HG03460 (cell line): ENCODE measurements at regions not wholly inside any gene's neighbourhood (a gene's known extent, or its start where the extent isn't known, plus 50 kb on each side); places are given as distances from the start of the nearest gene placed in this dataset.

Experiments
- ATAC-seq: cut with Tn5 transposase; IDR thresholded peaks from one replicate; pipeline ENCODE4 v1.9.1; 2021; ENCODE audit not compliant: unreplicated experiment

DNA sequence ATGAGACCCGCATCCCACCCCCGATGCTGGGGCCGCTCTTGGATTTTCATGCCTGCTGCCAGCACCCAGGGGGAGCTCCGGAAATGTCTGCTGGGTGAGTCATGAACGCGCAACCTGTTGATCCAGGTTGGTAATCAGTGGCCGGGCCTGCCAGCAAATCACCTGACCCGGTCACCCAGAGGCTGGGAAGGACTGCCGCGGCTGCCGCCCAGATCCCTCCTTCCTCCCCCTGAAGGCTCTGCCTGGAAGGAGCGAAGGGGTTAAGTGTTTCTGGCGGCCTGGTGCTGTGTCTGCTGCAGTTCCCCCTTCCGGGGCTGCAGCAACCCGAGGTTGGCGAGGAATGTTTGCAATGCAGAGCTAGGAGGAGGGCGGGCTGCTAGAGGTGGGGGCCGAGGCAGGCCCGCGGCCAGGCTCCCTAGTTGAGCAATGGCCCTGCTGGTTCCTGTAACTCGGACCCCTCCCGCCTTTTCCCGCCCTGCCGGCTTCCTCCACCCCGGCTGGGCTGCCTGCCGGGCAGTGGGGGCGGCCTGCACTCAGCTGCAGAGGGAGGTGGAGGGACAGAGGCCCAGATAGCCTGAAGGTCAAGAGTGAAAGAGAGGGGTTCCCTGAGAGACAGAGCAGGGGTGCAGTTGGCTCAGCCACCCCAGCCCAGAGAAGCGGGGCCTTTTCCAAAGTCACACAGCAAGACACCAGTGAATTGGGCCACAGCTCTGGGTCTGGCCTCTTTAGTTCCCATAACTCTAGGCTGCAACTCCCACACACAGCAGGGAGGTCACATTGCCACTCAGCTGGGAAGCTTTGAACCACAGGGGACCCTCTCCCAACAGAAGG, 156.3 kb upstream of the IER5L start:
- ATAC-seq: no peak

DNA sequence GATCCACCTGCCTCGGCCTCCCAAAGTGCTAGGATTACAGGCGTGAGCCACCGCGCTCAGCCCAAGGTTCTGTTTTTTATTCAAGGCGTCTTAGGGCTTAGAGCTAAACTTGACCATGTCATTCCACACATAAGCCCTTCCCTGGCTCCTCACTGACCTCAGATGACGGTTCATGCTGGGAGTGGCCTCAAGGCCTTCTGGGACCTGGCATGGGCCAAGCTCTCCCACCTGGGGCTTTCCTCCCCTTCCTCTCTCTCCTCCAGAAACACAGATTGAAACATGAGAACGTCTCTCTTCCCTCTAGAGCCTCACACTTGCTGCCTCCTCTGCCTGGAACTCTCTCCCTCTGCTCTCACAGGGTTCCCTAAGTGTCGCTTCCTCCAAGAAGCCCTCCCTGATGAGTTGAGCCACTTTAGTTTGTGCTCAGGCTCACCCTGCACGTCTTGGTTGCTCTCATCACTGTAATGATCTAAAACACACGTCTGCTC, 155.6 kb upstream of the IER5L start:
- no peak for ATAC-seq

DNA sequence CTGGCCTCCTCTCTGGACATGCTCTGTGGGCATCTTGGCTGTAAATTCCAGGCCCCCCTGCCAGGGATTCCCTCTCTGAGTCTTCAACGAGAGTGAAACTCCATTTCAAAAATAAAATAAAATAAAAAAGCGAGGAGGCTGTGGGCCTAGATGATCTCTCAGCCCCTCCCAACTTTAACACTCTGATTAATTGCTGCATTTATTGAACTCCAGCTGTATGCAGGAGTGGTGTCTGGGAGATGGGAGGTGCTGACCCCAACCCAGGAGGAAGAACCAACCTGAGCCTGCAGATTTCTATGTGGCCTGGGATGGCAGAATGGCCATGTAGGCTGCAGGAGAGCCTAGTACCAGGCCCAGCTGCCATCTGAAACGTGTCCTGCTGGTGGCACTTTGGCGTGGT, 154.5 kb upstream of the IER5L start:
- no peak for ATAC-seq

DNA sequence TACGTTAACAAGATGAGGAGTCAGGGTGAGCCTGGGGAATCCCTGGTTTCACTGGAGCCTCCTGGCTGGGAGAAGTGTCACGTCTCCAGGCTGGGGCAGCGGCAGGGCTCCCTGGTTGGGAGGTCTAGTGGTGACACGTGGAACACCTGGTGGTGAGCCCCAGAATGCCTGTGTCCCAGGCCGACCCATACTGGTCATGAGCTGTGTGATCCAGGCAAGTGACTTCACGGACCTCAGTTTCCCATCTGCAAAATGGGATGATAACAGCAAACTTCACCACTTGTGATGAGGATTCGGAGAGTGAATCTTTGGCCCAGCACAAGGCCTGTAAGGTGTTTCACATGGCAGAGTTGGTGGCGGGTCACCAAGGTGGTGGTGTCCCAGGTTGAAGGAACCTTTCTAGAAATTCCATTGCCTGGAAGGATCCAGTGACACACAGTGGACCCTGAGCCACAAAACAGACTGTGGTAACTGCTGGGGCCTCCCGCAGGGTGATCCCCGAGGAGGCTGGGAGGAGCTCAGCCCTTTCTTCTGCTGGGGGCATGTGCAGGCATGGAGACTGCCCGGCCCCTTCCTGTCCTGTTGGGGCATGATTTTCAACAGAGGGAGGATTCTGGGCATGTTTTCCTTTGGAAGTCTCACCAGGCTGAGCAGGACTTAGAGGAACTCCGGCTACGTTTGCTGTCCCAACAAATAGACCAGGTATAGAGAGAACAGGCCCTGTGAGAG, 153.9 kb upstream of the IER5L start:
- ATAC-seq: no peak

DNA sequence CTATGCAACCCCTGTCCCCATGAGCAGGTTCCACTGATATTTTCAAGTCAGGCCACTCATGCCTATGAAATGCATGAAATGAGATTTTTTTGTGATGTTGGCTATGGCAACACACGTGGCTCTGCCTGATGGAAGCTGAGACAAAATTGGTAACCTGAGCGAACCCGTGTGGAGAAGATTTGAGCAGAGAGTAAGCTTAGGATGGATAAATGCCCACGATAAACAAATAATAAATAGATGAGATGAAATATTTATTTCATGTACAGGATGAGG, 153.4 kb upstream of the IER5L start:
- no peak for ATAC-seq

DNA sequence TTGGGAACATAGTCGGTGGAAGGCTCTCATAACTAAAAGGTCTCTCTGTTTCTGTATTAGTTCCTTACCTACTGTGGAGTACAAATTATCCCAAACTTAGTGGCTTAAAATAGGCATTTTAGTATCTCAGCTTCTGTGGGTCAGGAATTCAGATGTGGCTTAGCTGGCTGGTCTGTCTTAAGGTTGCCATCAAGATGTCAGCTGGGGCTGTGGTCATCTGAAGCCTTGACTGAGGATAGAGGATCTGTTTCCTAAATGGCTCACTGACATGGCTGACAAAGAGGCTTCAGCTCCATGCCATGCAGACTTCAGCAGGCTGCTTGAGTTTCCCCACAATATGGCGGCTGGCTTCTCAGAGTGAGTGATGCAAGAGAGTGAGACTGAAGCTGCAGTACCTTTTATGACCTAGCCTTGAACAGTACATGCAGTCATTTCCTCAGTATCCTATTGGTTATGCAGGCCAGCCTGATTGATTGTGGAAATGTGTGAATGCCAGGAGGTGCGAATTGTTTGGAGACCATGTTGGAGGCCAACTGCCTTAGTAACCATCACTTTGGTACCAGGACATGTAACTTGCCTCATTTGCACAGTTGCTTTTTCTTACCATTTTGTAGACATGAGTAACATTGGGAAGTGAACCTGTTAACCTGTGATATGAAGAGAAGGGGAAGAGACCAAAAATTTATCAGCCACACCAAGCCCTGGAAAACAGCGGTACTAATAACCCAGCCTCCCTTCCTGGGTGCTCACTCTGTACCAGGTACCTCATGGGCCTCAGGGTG, 152.8 kb upstream of the IER5L start:
- ATAC-seq: no peak

DNA sequence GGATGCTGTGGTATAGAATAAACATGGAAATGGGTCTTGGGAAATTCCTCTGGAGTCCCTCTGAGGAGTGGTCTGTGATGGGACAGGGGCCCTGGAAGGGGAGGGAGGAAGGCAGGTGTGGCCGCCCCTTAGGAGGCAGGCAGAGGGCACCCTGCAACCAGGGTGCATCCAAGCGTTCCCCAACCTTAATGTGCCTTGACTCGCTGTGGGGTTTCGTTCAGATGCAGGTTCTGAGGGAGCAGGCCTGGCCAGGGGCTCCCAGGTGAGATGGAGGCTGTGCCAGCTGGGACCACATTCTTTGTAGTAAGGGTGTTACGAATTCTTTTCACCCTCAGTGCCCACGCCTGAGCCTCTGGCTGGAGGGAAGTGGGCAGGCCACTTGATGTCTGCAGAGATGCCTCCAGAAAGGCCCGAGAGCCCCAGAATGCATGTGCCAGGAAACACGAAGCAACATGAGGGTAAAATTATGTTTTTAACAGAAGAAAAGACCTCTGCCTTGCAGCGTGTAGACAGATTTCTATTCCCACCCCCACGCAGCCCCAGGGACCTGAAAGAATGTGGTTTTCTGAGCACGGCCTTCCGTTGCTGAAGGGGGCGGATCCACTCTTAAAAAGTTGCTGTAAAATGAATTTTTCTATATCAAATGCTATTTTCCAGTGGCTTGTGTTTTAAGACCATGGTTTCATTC, 150.4 kb upstream of the IER5L start:
- ATAC-seq: no peak

DNA sequence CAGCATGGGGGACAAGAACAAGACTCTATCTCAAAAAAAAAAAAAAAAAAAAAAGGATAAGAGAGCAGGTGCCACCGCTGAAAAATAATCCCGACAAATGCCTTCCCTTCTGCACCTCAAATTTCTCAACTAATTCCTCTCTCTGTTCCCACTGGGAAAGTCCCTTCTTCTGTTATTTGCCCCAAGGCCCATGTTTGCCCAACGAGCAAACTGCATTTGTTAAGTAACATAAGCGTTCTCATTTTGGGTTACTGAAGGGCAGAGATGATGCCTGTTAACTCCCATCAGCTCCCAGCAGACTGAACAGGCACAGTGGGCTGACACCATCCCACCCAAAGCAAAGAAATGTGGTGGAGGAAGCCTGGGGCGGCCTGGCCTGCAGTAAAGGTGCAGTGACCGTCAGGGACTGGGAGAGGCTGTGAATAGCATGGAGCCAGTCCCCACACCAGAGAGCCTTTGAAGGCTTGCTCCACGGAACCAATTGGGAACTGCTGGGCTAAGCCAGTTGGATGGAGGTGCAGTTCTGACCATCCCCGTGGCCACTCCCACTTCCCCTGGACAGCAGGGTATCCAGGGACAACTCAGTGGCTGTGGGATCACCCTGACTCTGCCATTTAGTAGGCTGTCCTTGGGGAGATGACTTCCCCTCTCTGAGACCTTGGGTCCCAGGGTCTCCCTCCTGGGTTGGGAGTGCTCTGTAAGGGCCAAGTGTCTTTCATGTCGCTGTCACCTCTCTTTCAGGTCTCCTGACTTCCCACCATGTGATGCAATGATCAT, 149.7 kb upstream of the IER5L start:
- ATAC-seq: no peak

DNA sequence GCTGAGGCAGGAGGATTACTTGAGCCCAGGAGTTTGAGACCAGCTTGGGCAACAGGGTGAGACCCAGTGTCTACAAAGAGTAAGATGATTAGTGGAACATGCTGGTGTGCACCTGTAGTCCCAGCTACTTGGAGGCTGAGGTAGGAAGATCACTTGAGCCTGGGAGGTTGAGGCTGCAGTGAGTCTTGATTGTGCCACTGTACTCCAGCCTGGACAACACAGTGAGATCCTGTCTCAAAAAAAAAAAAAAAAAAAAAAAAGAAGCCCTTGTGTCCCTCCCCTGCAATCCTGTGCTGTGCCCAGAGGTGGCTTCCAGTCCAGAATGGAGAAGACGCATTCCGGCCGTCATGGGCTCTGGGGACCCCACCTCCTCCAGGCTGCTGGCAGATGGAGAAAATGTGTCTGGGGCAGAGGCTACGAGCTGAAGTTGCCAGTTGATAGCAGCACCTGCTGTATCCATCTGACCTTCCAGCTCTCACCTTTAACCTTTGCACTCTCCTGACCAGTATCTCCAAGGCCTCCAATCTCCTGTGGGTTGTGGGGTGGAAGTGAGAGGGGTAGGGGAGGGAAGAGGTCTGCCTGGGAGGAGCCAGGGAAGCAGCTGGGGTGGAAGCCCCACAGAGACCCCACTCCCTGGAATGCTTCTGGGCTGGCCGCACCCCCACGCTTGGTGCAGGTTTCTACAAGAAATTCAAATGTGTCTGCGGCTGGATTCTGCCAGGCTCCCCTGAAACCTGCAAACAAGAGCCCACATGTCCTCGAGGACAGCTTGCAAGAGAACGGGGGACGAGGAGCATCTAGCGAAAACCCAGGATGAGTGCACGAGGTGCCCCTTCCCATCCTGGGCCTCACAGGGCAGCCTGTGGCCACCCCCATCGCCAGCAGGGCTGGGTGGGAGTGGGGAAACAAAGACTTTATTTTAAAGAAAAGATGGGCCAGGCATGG, 148.3 kb upstream of the IER5L start:
- no peak for ATAC-seq

DNA sequence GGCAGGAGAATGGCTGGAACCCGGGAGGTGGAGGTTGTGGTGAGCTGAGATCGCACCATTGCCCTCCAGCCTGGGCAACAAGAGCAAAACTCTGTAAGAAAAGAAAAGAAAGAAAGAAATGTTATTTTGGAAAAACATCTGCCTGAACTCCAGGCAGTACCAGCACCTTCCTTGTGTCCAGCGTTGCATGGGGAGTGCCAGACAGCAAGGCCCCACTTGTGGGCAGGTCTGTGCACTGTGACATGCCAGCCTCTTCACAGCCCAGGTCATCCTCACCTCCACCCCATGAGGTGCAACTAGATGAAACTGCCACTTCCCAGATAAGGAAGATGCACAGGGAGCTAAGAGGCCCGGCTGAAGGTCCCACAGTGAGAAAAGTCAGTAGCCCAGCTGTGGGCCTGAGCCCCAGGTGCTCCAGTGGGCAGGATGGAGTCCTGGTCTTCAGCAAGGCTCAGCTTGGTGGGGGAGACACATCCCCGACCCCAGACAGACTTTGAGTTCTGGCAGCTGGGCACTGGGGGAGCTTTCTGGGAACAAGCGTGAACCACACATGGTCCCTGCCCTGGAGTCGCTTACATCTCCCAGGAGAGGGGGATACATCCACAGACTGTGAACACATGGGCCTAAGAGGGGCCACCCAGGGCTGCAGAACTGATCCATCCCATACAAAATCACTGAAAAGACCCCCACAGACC, 146.9 kb upstream of the IER5L start:
- no peak for ATAC-seq

DNA sequence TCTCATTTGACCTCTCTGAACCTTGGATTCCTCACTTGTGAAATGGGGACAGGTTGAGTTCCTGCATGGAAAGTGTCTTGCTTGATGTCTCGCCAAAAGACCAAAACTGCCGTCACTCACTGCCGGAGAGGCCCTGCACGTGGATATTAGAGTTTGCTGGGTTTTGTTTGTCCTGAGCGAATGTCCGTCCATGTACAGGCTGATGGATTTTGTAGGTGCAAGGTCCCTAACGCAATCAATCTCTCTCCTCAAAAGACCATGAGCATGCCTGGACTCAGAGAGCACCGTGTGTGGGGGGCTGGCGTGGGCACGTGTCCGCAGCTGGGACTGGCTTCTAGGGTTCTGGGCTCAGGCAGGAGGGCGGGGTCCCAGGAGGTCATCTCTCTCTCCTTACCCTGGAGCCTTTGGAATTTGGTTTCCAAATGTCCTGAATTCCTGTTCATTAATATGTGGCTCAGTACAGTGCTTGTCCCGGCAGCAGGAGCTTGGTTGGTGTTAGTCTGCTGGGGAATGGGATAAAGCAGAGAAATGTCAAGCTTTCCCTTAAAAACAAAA, 146.0 kb upstream of the IER5L start:
- no peak for ATAC-seq

DNA sequence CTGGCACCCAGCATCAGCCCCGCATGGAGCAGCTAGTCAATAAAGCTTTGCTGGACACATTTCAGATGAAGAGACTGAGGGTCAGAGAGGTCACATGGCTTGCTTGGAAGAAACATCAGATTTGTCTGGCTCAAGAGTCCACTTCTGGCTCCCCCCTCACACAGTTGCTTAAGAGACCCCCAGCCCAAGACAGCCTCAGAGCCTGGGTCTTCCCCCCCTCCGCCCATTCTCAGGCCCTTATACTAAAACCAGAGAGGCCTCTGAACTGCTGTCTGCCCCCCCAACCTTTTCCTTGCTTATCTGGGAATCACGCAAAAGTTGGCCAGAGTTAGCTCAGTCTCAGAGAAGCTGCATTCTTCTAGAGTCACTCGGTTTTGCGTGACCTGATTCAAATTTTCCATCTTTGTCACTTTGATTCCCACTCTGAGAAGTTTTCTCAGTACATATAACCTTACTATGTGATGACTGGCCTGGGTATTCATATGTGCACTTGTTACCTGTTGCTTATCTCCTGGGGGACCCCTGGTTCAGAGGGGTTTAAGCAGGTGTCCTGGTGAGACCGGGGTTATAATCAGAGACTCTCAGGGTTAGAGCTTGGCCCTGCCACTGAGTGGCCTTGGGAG, 145.4 kb upstream of the IER5L start:
- no peak for ATAC-seq

DNA sequence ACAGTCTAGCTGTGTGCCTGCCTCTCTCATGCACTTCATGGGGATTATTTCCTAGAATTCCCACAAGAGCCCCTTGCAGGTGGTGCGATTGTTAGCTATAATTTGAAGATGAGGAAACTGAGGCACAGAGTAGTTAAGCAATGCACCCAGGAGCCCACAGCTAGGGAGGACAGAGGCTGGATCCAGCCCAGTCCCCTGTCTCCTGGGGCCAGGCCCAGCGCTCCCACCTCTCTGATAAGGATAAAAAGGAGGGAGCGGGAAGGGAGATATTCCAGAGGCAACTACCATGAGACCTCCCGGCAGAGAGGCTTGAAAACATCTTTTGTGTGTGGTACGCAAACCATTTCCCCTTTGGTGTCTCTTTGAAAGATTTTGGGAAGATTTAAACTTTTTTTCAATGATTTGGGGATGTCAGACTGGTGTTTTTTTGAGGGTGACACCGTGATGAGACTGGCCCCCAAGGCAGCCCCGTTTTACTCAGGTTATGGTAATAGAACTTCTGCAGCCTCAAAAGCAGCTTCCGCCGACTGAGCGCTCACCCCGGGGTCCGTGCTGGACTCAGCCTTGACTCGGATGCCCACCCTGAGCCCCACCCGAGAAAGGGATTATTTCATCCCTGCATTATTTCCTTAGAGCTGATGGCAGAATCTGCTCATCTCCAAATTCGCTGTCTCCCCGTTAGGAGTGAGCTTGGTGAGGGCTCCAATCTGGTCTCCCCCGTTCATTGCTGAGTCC, 144.7 kb upstream of the IER5L start:
- ATAC-seq: no peak

DNA sequence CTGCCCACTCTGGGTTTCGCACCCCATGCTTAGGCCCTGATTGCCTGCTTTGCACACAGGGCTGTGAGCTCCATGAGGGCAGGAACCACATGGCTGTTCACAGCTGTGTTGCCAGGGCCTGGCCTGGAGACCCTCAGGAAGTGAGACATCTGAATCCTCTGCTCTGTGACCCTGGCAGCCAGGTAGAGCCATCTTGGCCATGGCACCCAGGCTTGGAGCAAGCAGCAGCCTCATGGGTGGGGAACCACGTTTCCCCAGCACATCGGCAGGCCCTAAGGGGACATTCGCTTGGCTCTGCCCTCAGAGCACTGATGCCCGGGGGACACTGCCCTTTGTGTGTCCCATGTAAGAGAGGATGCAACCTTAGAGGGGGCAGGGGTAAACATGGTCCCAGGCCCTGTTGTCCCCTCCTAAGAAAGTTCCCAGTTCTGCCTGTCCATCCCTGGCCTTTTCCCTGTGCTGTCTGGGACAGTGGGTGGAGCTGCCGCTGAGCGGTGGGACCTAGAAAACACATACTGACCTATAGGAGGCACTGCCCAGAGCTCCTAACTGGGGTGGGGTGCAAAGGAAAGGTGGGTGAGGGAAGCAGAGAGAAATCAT, 144.1 kb upstream of the IER5L start:
- ATAC-seq: no peak

DNA sequence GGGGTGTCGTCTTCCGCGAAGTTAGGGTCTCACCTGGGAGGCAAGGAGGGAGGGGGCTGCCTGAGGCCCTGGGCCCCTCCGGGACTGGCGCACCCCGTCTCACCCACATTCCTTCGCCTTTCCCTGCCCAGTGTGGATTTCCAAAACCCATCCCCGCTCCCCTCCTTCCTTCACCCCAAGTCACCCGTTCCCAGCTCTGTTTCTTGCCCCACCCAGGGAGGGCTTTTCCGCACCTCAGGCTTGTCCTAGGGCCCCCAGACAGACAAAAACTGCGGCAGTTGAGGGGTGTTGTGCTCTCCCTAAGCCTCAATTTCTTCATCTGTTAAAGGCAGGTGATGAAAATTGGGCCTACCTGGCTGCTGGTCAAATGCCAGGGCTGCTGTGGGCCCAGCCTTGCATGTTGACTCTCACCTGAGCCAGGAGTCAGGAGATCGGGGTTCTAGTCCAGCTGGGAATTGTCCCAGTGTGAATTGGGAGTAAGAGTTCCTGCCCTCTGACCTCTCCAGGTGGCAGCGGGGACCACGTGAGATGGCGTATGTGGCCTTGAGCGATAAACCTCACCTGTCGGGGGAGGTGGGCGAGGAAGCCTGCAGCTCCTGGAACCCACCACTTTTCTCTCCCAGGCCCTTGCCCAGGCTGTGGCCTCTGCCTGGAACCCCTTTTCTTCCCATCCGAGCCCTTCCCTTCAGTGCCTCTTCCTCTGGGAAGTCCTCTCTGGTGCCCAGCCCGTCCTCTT, 143.4 kb upstream of the IER5L start:
- ATAC-seq: no peak

DNA sequence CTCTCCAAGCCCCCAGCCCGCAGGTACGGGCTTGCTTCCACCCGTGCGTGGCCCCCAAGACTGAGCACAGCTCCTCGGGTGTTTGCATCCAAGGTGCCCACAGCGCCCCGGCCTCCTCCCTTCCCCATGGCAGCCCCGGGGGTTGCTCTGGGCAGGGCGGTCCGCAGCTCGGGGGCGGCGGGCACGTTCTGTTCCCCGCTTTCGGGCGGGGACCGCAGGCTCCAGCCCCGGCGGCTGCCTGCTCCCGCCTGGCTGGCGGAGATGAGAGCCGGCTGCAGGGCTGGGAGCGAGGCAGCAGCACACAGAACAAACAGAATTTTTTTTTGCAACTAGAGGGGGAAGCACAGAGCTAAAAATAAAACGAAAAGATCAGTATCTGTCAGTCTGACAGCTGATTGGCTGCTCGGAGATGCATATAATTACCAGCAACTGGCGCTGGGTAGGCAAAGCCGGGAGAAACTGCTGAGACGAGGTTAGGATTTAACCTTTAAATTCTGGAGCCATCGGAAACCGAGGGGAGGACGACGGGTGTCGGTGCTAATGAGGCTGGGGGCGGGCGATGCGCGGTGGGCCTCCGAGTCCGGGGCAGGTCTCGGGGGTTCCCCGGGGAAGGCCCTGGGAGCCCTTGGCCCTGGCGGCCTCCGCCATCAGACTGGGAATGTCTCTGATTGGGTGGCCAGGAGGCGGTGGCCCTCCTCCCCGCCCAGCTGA, 142.7 kb upstream of the IER5L start:
- peak; percentile 72 for ATAC-seq
